ENCODE measurements at regions not wholly inside any gene's neighbourhood (a gene's known extent, or its start where the extent isn't known, plus 50 kb on each side); places are given as distances from the start of the nearest gene placed in this dataset.
"Not testable (repeated sequence)": the region's sequence is repeated elsewhere in the genome, so short reads cannot be mapped to it uniquely, and the experiment has no call there.

GRCh38 chr4:130023088-130023487 is 927.1 kb downstream of the C4orf33 start:
- no peak for DNase-seq

DNA sequence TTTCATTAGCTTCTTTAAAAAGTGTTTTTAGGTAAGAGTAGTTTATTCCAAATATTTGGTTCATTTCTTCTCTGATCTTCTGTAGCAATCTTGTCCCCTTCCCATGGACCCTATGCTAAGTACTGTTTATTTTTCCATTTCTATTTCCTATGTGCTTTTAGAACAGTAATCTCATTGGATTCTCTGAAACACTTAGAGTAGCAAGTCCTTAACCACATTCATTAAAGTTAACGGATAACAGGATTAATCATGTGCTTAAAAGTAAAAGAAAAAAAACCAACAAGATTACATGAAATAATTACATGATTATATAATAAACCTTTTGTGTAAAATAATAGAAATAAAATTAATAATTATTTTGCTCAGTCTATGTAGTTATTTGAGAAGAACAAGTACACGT is 929.7 kb downstream of the C4orf33 start:
- no peak for DNase-seq

GRCh38 chr4:130026185-130026584 is 930.2 kb downstream of the C4orf33 start:
- no peak for DNase-seq

DNA sequence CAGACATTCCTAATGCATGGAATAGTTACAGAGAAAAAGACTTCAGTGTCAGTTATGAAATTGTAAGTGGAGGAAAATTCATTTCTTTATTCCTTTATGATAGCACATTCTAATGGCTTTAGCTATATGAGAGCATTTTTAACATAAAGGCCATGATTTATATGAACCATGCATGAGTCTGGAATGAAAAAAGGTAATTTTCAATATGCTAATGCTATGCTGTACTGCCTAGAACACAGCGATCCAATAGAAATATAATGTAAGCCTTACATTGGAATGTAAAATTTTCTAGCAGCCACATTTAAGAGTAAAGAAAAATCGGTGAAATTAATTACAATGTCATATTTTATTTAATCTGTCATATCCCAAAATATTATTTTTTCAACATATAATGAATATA is 932.0 kb downstream of the C4orf33 start:
- DNase-seq = no peak

GRCh38 chr4:130028552-130028951 is 932.6 kb downstream of the C4orf33 start:
- no peak for DNase-seq

GRCh38 chr4:130029442-130029841 is 933.5 kb downstream of the C4orf33 start:
- no peak for DNase-seq

DNA sequence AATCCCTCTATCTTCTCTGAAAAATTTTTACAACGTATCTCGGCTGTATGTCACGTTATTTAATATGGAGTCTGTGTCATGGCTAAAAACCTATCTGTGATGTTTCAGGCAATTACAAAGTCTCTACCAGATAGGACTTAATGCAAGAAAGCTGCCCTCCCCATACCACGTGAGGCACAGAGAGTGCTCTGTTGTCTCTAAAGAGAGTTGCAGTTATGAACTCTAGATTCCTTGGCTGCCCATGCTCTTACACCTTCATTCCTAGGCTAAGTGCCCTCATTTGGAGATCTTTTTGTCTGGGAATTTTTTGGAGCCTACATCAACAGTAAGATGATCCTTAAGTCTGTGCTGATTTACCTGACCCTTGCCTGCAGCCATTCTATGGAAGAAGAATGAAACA is 935.9 kb downstream of the C4orf33 start:
- no peak for DNase-seq

GRCh38 chr4:130033657-130034056 is 937.7 kb downstream of the C4orf33 start:
- not testable (repeated sequence) for DNase-seq

DNA sequence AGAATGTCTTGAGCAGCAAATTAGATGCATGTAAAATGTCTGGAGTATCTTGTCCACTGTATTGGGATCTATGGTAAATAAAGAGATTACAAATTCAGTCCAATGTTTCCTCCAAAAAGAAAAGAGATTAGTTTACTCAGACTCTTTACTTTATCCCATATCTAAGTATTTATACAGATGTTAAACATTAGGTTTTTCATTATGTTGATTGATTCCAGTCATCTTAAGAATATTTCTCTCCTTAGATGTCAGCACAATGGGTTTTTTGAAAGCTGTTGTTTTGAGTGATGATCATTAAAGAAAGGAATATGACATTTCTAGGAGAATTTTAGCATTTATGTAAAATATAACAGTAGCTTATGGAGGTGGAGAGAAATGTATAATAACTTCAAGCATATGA is 938.9 kb downstream of the C4orf33 start:
- no peak for DNase-seq

DNA sequence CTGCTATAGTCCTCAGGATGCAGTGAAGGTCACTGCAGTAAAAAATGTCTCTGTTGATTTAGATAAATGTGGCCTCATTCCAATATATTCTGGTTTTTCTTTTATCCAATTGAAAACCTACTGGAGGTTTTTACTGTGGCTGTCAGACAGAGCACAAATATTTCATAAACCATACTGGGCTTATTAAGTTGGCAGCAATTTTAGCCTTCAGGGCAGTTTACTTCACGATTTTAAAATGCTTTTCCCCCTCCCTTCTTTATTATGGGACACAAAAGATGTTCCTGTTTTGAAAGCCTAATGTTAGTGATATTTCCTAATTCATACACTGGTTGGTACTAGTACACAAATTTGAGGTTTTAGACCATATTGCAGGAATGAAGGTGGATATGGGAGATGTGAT is 939.4 kb downstream of the C4orf33 start:
- DNase-seq = no peak

- not testable (repeated sequence) for DNase-seq
Measured at GRCh38 chr4:130037866-130038265, 941.9 kb downstream of the C4orf33 start.

DNA sequence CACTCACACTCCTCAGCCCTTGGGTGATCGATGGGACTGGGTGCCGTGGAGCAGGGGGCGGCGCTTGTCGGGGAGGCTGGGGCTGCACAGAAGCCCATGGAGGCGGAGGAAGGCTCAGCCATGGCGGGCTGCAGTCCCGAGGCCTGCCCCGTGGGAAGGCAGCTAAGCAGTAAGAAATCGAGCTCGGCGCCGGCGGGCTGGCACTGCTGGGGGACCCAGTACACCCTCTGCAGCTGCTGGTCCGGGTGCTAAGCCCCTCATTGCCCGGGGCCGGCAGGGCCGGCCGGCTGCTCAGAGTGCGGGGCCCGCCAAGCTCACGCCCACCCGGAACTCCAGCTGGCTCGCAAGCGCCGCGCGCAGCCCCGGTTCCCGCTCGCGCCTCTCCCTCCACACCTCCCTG is 942.6 kb downstream of the C4orf33 start:
- not testable (repeated sequence) for DNase-seq

GRCh38 chr4:130043732-130044160 is 947.8 kb downstream of the C4orf33 start:
- DNase-seq = no peak

DNA sequence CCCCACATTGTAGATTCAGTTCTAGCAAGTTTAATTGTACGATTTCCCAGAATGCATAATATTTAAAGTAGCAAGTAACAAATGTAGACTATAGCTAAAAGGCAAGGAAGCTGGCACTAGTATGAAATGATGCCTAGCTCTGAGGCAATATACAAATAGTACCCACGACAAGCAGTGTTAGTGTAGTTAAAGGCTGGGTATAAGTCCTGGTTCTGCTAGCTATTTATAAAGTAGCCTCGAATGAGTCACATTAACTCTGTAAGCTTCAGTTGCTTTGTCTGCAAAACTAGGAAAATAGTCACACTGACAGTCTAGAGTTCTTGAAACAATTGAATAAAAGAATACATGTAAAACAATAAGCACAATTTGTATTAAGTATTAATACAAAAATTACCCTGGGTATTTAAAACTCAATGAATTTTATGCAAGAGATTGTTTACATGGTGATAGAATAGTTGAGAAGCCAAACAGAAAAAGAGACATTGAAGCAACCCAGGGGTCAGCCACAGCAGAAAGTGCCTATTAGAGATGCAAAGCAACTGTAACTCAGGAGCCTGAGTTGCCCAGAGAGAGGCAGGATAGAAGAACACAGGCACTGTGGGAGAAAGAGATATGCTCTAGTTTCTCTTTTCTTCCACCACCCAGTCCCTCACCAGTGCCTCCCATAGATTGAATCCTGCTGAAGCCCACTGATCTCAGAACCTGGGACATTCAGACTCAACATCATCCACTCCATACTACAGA is 949.0 kb downstream of the C4orf33 start:
- DNase-seq = no peak

DNA sequence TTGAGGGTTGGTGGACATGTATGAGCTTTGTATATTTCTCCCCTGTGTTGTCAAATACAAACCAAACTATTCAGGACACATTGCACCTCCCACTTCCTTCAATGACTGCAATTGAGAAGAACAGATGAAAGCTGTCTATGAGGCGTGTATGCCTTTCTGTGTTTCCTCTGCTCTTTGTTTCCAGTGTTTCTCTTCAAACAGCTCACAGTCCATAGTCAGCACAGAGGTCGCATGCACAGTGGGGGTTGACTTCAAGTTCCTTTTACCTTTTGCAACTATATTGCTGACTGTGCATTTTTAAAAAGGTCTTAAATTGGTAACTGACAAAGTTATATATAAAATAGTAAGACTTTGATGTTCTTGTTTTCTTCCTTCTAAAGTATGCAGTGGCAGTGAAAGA is 957.8 kb downstream of the C4orf33 start:
- no peak for DNase-seq

GRCh38 chr4:130054908-130055307 is 959.0 kb downstream of the C4orf33 start:
- no peak for DNase-seq

GRCh38 chr4:130056286-130056685 is 960.3 kb downstream of the C4orf33 start:
- DNase-seq = no peak

DNA sequence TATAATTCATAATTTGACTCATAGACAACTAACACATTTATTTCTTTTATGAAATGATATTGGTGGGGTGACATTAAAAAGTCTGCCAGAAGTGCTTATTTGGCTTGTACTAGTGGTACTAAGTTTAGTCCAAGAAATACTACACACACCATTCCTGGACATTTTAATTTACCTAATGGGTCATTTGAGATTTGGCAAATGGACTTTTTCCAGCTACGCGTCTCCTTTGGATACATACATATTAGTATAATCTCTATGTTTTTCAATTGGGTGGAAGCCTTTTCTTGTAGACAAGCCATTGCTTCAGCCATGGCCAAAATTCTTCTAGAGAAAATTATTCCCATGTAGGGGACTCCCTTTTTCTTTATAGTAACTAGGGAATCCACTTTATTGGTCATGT is 968.5 kb downstream of the C4orf33 start:
- no peak for DNase-seq

- DNase-seq = no peak
Measured at GRCh38 chr4:130067419-130067818, 971.5 kb downstream of the C4orf33 start.

- DNase-seq = no peak
Measured at GRCh38 chr4:130068072-130068471, 972.1 kb downstream of the C4orf33 start.

- no peak for DNase-seq
Measured at GRCh38 chr4:130071746-130072145, 975.8 kb downstream of the C4orf33 start.

- no peak for DNase-seq
Measured at GRCh38 chr4:130073145-130073790, 977.3 kb downstream of the C4orf33 start.

GRCh38 chr4:130074096-130074495 is 978.1 kb downstream of the C4orf33 start:
- no peak for DNase-seq

DNA sequence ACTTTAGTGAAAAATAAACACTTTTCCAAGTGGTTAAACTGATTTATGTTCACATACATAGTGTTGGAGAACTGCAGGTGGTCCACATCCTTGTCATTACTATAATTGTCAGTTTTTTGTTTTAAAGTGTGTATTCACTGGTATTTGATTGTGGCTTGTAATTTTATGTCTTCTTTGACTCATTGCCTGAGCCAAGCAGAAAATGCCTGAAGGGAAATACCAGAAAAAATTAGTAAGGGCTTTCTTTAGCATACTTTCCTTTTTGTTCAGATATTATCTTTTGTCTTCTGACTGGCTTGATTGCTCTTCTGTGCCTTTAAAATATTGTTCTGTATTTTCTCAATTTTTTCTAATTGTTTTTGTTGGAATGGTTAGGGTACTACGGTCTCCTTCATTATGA is 981.3 kb downstream of the C4orf33 start:
- DNase-seq = no peak

- DNase-seq = not testable (repeated sequence)
Measured at GRCh38 chr4:130079027-130079426, 983.1 kb downstream of the C4orf33 start.
